ENCODE measurements at regions not wholly inside any gene's neighbourhood (a gene's known extent, or its start where the extent isn't known, plus 50 kb on each side); places are given as distances from the start of the nearest gene placed in this dataset.

GRCh38 chr3:26050776-26051175 is 260.9 kb downstream of the OXSM start:
- no peak overlapping the region for H3K4me3 ChIP-seq
- ATAC-seq = no peak
- H3K27ac ChIP-seq (ENCODE audit: extremely low read depth, low read depth, low read length) = no peak overlapping the region
- no peaks in the 10 kb centered on the region for H3K27me3 ChIP-seq (ENCODE audit: control insufficient read depth in 2 of 2, insufficient read depth in 2 of 2, low read length in 2 of 2)
- no peaks in the 10 kb centered on the region for H3K36me3 ChIP-seq (ENCODE audit: control insufficient read depth, insufficient read depth, low read length)
- POLR2A ChIA-PET = no interaction called here
- H3K4me2 ChIP-seq (ENCODE audit: insufficient read depth, low read length) = no peak overlapping the region
- no peak for TF ChIP-seq ZC3H4 (CRISPR knock-in tag; IDR thresholded peaks at IDR 0.05; ENCODE audit: borderline replicate concordance)
- no peak for TF ChIP-seq DPF2 (IDR thresholded peaks at IDR 0.05)
- TF ChIP-seq DDX20 (tag; IDR thresholded peaks at IDR 0.05; ENCODE audit: low read depth) = no peak
- no peak for TF ChIP-seq ZNF778 (CRISPR knock-in tag; IDR thresholded peaks at IDR 0.05)
- TF ChIP-seq, protein P1, sequence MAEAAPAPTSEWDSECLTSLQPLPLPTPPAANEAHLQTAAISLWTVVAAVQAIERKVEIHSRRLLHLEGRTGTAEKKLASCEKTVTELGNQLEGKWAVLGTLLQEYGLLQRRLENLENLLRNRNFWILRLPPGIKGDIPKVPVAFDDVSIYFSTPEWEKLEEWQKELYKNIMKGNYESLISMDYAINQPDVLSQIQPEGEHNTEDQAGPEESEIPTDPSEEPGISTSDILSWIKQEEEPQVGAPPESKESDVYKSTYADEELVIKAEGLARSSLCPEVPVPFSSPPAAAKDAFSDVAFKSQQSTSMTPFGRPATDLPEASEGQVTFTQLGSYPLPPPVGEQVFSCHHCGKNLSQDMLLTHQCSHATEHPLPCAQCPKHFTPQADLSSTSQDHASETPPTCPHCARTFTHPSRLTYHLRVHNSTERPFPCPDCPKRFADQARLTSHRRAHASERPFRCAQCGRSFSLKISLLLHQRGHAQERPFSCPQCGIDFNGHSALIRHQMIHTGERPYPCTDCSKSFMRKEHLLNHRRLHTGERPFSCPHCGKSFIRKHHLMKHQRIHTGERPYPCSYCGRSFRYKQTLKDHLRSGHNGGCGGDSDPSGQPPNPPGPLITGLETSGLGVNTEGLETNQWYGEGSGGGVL (CRISPR knock-in tag; IDR thresholded peaks at IDR 0.05) = no peak
- no peak for TF ChIP-seq PHF21A (IDR thresholded peaks at IDR 0.05; ENCODE audit: borderline replicate concordance, low read depth)
- no peak for TF ChIP-seq SREBF1 (IDR thresholded peaks at IDR 0.05; ENCODE audit: borderline replicate concordance, low read depth, low read length)
- no peak for TF ChIP-seq DNMT1 (IDR thresholded peaks at IDR 0.05)
- intact Hi-C loops (cut with micrococcal nuclease) (no loop called here), in situ Hi-C loops (cut with MboI) (no loop called here)
- no peak for FAIRE-seq
- H4K20me1 ChIP-seq (replicated peaks; ENCODE audit: control insufficient read depth, insufficient read depth, low read length) = no peaks in the 10 kb centered on the region
- no peak for DNase-seq (ENCODE audit: extremely low read depth in 1 of 4, low spot score in 3 of 4)
- no TSS peak for BruUV-seq (replicated peaks)
- H3K79me2 ChIP-seq (ENCODE audit: control insufficient read depth, insufficient read depth, low read length) = no peaks in the 10 kb centered on the region
- H3K9ac ChIP-seq (ENCODE audit: insufficient read depth in 1 of 2, low read depth in 2 of 2, low read length in 2 of 2) = no peak overlapping the region
- H3K9me1 ChIP-seq (ENCODE audit: control insufficient read depth, insufficient read depth, low read length) = no peaks in the 10 kb centered on the region
- WGBS (ENCODE audit: insufficient coverage, low coverage, missing lambda C conversion rate) = 0% methylated on average over 1 of the region's 1 CpG
- H3K9me3 ChIP-seq (replicated peaks; ENCODE audit: control insufficient read depth, insufficient read depth, low read depth, low read length) = peaks cover 3% of the 10 kb centered on the region; the same call in 1 of the 2 replicates
- CTCF ChIA-PET (ENCODE audit: low intra/inter-chr PET ratio) = no interaction called here
- H2AFZ ChIP-seq (ENCODE audit: low read depth, low read length) = no peak overlapping the region
- H3K4me1 ChIP-seq (replicated peaks in 1 of 2; ENCODE audit: control insufficient read depth in 2 of 2, insufficient read depth in 2 of 2, low read length in 2 of 2) = no peaks in the 10 kb centered on the region

Data from K562 (cell line).